HG03342 (cell line): ENCODE measurements at regions not wholly inside any gene's neighbourhood (a gene's known extent, or its start where the extent isn't known, plus 50 kb on each side); places are given as distances from the start of the nearest gene placed in this dataset.

Experiments used
- ATAC-seq: cut with Tn5 transposase; IDR thresholded peaks from one replicate; pipeline ENCODE4 v1.9.1; 2021; ENCODE audit warnings: mild to moderate bottlenecking, moderate library complexity; ENCODE audit not compliant: unreplicated experiment

GRCh38 chr12:90061809-90062208, 353.2 kb upstream of the ATP2B1 start:
- no peak for ATAC-seq

- ATAC-seq: no peak
Measured at GRCh38 chr12:90060031-90060430, 351.4 kb upstream of the ATP2B1 start.

- ATAC-seq: no peak
Measured at GRCh38 chr12:90058704-90059103, 350.1 kb upstream of the ATP2B1 start.

DNA sequence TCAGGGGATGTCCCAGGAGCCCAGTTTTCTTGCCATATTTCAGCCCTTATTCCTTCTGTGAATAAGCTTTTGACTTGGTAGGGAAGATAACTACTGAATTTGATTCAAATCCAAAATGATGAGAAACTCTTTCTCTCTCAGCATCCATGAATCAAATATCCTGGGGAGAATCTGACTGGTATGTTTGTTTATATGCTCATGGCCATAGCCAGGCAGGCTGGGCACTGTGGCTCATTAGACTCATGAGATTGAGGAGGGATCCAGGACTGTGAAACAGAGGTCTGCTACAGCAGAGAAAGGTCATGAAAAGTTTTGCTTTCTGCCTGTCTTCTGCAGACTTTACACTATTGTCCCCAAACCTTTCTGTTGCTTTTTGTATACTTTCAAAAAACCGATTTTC, 346.4 kb upstream of the ATP2B1 start:
- no peak for ATAC-seq

- ATAC-seq: no peak
Measured at GRCh38 chr12:90048918-90049317, 340.3 kb upstream of the ATP2B1 start.

DNA sequence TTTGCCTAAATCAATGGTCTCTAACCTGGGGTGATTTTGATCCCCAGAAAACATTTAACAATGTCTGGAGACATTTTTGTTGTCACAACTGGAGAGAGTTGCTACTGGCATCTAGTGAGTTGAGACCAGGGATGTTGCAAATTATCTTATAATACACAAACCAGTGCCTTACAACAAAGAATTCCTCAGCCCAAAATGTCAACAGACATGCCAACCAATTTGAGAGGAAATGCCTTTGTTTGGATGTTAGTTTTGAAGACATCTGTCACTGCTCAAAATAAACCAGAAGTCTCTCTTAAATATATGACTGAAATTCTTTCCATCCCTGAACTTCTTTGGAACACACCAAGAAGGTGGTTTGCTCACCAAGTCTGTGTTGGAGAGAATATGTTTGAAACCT, 336.9 kb upstream of the ATP2B1 start:
- ATAC-seq: no peak

DNA sequence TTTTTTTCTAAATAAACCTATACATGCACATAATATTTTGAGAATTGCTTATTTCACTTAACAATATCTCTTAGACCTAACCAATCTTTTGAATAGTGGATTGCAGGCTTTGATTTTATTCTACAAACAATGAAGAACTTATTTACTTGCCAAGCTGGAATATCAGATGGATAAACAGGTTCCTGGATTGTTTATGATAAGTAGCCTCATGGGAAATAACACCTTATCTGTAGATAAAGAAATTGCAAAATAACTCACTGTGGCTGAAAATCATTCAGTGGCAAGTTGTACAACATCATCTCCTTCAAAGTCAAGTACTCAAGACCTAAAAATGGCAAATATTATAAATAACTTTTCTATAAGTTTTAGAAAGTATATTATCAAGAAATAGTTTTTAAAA, 335.4 kb upstream of the ATP2B1 start:
- no peak for ATAC-seq

GRCh38 chr12:90042920-90043641, 334.4 kb upstream of the ATP2B1 start:
- no peak for ATAC-seq

- no peak for ATAC-seq
Measured at GRCh38 chr12:90038289-90038688, 329.7 kb upstream of the ATP2B1 start.

GRCh38 chr12:90037740-90038139, 329.1 kb upstream of the ATP2B1 start:
- no peak for ATAC-seq

DNA sequence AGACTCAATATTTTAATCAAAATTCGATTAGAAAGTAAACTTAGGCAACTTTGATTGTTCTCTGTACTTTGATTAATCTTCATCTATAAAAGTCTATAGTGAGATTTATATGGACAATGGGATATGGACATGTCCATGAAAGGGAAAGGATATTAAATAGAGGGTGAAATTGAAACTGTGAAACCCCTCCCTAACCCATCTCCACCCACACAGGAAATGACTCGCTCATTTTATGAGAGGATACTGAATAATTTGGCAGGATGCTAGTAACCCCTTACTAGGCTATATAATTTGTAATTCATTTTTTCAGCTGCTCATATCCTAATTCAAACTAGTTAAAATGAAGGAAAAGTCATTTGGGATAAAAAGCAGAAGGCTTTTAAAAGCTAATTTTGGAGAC, 328.0 kb upstream of the ATP2B1 start:
- no peak for ATAC-seq

GRCh38 chr12:90030726-90031125, 322.1 kb upstream of the ATP2B1 start:
- ATAC-seq: no peak

GRCh38 chr12:90029317-90029716, 320.7 kb upstream of the ATP2B1 start:
- no peak for ATAC-seq

- no peak for ATAC-seq
Measured at GRCh38 chr12:90028635-90029051, 320.0 kb upstream of the ATP2B1 start.

DNA sequence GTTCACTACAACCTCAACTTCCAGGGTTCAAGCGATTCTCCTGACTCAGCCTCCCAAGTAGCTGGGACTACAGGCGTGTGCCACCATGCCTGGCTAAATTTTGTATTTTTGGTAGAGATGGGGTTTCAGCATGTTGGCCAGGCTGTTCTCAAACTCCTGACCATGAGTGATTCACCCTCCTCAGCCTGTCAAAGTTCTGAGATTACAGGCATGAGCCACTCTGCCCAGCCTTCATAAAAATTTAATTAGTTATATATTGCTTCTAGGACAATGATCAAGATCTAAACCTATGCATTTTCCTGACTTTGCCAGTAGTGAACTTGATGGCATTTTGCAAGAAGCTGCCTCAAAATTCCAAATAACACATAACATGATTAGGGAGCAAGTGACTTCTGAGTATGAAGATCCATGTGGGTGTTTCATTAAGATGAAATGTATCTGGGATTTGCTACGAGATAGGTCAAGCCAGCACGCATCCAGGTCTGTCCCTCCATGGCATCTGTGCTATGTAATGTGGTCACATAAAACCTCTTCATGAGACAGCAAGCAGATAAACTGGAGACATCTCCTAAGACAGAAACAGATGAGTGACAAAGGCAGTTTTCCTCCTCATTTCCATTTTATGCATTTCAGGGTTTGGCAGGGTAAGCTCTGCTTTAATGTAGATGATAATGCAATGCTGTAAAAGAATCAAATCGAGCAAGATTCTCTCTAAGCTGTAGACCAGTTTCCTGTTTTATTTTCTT, 319.4 kb upstream of the ATP2B1 start:
- ATAC-seq: no peak

DNA sequence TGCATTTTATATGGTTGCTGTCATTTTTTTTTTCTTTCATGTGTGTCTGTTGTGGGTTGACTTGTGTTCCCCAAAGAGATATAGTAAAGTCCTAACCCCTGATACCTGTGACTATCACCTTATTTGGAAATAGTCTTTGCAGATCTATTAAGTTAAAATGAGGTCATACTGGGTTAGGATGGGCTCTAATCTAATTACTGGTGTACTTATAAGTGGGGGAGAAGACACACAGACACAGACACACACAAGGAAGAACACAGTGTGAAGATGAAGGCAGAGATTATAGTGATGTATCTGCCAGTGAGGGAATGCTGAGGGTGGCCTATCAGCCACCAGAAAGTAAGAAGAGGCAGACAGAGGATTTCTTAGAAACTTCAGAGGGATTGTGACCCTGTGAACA, 318.4 kb upstream of the ATP2B1 start:
- no peak for ATAC-seq

GRCh38 chr12:90026516-90026915, 317.9 kb upstream of the ATP2B1 start:
- ATAC-seq: no peak

DNA sequence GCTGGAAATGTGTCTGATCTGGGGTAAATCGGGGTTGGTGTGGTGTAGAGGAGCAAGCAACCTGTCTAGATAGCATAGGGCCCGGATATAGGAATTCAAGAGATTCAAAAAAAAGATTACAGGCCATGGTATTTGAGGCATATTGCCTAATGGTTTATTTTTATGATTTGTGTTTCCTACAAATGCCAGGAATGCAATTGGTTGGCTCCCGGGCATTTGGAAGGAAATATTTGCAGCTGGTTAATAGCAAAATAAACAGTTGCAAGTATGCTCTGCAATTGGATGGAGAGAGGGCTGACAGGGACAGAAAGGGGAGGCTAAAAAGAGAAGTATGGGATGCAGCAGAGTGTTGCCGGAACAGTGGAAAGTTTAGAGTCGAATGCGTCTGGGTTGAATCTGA, 315.6 kb upstream of the ATP2B1 start:
- no peak for ATAC-seq

GRCh38 chr12:90023207-90023900, 314.7 kb upstream of the ATP2B1 start:
- ATAC-seq: no peak

DNA sequence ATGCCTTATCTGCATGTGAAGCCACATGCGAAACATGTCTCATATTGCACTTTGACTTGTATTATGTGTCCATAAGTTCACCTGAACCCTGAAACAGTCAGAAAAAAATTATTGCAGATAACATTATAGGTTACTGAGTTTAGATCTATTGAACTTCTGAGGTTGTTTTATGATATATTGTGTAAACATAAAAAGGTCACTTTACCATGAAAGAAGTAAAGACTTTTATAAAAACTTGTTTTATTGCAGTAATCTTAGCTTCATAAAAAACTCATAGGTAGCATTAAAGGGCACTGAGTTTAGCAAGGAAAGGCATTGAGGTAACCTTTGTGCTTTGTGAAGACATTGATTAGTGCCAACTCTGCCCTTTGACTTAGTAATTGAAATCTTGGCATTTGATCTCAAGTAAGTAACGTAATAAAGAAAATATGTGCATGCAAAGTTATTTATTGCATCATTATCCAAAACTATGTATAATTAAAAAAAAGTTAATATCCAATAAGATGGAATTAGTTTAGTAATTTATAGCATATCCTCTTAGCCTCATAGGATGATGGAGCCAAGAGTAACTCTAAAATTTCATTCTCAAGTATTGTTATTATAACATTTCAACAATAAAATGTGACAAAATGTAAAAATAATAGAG, 313.3 kb upstream of the ATP2B1 start:
- ATAC-seq: no peak

DNA sequence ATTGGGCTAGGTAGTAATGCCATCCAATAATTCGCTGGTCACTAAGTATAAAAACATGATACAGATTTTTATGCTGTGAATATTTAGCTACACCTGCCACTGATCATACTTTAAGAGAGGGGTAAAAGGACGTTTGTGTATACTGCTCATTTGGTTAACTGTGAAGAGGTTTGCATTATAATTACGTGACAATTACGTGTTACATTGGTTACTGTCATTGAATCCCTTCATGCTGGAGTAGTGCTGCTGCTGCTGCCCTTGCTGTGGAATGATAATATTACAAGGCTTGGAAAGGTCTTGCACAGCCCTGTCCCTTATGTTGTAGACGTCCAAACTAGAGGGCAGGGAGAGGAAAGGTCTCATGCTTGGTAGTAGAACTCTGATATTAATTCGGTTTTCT, 312.2 kb upstream of the ATP2B1 start:
- ATAC-seq: no peak
